ENCODE measurements at regions not wholly inside any gene's neighbourhood (a gene's known extent, or its start where the extent isn't known, plus 50 kb on each side); places are given as distances from the start of the nearest gene placed in this dataset.

- no peak overlapping the region for H3K27ac ChIP-seq (ENCODE audit: insufficient read length, low read depth, low read length)
- H2BK20ac ChIP-seq (ENCODE audit: low read depth, low read length, poor library complexity, severe bottlenecking) = no peak overlapping the region
- no peak overlapping the region for H3K4me3 Mint-ChIP-seq
- no peak overlapping the region for H2BK120ac ChIP-seq (ENCODE audit: low read depth, low read length, poor library complexity, severe bottlenecking)
- peaks cover 3% of the 10 kb centered on the region for H3K23me2 ChIP-seq (ENCODE audit: insufficient read length, low read depth, low read length, poor library complexity, severe bottlenecking)
- H3K14ac ChIP-seq (ENCODE audit: insufficient read depth, low read length) = no peak overlapping the region
- no peak overlapping the region for H3K18ac ChIP-seq (ENCODE audit: insufficient read length, low read depth, low read length)
- no peak overlapping the region for H2BK5ac ChIP-seq (ENCODE audit: insufficient read length, low read length)
- no CpG with 5 or more reads among the region's 2 CpGs for WGBS (ENCODE audit: extremely low coverage, insufficient read length, low lambda C conversion rate)
- no peaks in the 10 kb centered on the region for H3K9me3 ChIP-seq (ENCODE audit: control insufficient read depth, low read depth, low read length)
- no peaks in the 10 kb centered on the region for H3K79me2 ChIP-seq (ENCODE audit: insufficient read depth, low read length)
- H3K27ac Mint-ChIP-seq = no peak overlapping the region
- no peak overlapping the region for H4K91ac ChIP-seq (ENCODE audit: insufficient read length, low read depth, low read length)
- H4K8ac ChIP-seq (replicated peaks; ENCODE audit: insufficient read length, low read depth, low read length) = no peak overlapping the region
- no peak for DNase-seq
- no peaks in the 10 kb centered on the region for H4K20me1 ChIP-seq (ENCODE audit: control insufficient read depth, insufficient read depth, insufficient read length)
- H2AK5ac ChIP-seq (ENCODE audit: insufficient read length, low read length) = no peak overlapping the region
- H2BK12ac ChIP-seq (ENCODE audit: insufficient read length, low read depth, low read length) = no peak overlapping the region
- H2AFZ ChIP-seq (ENCODE audit: low read length) = no peak overlapping the region
- H3K4me2 ChIP-seq (ENCODE audit: insufficient read depth, insufficient read length, low read length) = no peak overlapping the region
- no peak overlapping the region for H4K5ac ChIP-seq (ENCODE audit: insufficient read length, low read depth, low read length)
- no peaks in the 10 kb centered on the region; a peak in 1 of 5 replicates for H3K9me3 Mint-ChIP-seq
- no peaks in the 10 kb centered on the region for H3K36me3 Mint-ChIP-seq (ENCODE audit: insufficient read depth in 1 of 3, low read depth in 3 of 3)
- H3K27me3 ChIP-seq (ENCODE audit: insufficient read depth, low read length) = peaks cover 2% of the 10 kb centered on the region; the same call in 1 of the 2 replicates
- H3T11ph ChIP-seq (ENCODE audit: low read length) = no peak overlapping the region
- no peak overlapping the region for H3K4ac ChIP-seq (ENCODE audit: low read depth, low read length)
- no peak overlapping the region for H3K9ac ChIP-seq (ENCODE audit: extremely low read depth, insufficient read length, low read length)
- peaks cover 92% of the 10 kb centered on the region for H3K27me3 Mint-ChIP-seq (ENCODE audit: low read depth)
- no peak overlapping the region for H3K56ac ChIP-seq (ENCODE audit: insufficient read length, low read depth, low read length)
- H3K4me1 ChIP-seq (ENCODE audit: insufficient read depth, low read length) = no peaks in the 10 kb centered on the region
- no peaks in the 10 kb centered on the region for H3K79me1 ChIP-seq (ENCODE audit: insufficient read depth, low read depth, low read length, poor library complexity, severe bottlenecking)
- H3K23ac ChIP-seq (ENCODE audit: insufficient read length, low read depth, low read length) = no peak overlapping the region
- H3K4me1 Mint-ChIP-seq = peaks cover 9 to 14% of the 10 kb centered on the region in 2 experiments
- no peak overlapping the region for H2BK15ac ChIP-seq (ENCODE audit: low read depth, low read length)
- no peak for TF ChIP-seq CTCF (conservative IDR thresholded peaks at IDR 0.05)
Measured at GRCh38 chr2:120550893-120551446, 184.7 kb upstream of the GLI2 start.

All from H9 (cell line).